HG03060 (cell line): ENCODE measurements at regions not wholly inside any gene's neighbourhood (a gene's known extent, or its start where the extent isn't known, plus 50 kb on each side); places are given as distances from the start of the nearest gene placed in this dataset.

Source experiments
- ATAC-seq: cut with Tn5 transposase; IDR thresholded peaks from one replicate; pipeline ENCODE4 v1.9.1; 2021; ENCODE audit warnings: low read depth, moderate number of reproducible peaks; ENCODE audit not compliant: unreplicated experiment

- no peak for ATAC-seq
These were observed 87.2 kb upstream of the STXBP5 start for GRCh38 chr6:147117011-147117410.

GRCh38 chr6:147117580-147117979, 86.6 kb upstream of the STXBP5 start:
- no peak for ATAC-seq

- ATAC-seq, result no peak
These were observed 84.9 kb upstream of the STXBP5 start for GRCh38 chr6:147119310-147119709.

GRCh38 chr6:147122823-147123222, 81.4 kb upstream of the STXBP5 start:
- no peak for ATAC-seq

- no peak for ATAC-seq
These were observed 77.6 kb upstream of the STXBP5 start for GRCh38 chr6:147126618-147127022.

- ATAC-seq, result no peak
These were observed 76.6 kb upstream of the STXBP5 start for GRCh38 chr6:147127587-147127986.

GRCh38 chr6:147128056-147128455, 76.2 kb upstream of the STXBP5 start:
- no peak for ATAC-seq

GRCh38 chr6:147131532-147132128, 72.6 kb upstream of the STXBP5 start:
- no peak for ATAC-seq

GRCh38 chr6:147132889-147133288, 71.3 kb upstream of the STXBP5 start:
- ATAC-seq, result no peak

- ATAC-seq, result no peak
These were observed 70.5 kb upstream of the STXBP5 start for GRCh38 chr6:147133669-147134068.

GRCh38 chr6:147135211-147135681, 69.0 kb upstream of the STXBP5 start:
- ATAC-seq, result no peak

GRCh38 chr6:147136057-147136456, 68.2 kb upstream of the STXBP5 start:
- ATAC-seq, result no peak

- ATAC-seq, result no peak
These were observed 66.2 kb upstream of the STXBP5 start for GRCh38 chr6:147137986-147138385.

- ATAC-seq, result no peak
These were observed 65.4 kb upstream of the STXBP5 start for GRCh38 chr6:147138835-147139234.

GRCh38 chr6:147141711-147142308, 62.4 kb upstream of the STXBP5 start:
- no peak for ATAC-seq

GRCh38 chr6:147142684-147143245, 61.5 kb upstream of the STXBP5 start:
- ATAC-seq, result no peak

- ATAC-seq, result no peak
These were observed 55.1 kb upstream of the STXBP5 start for GRCh38 chr6:147149092-147149491.

GRCh38 chr6:147149826-147150225, 54.4 kb upstream of the STXBP5 start:
- no peak for ATAC-seq

GRCh38 chr6:147150293-147150692, 53.9 kb upstream of the STXBP5 start:
- ATAC-seq, result no peak
